ENCODE measurements at regions not wholly inside any gene's neighbourhood (a gene's known extent, or its start where the extent isn't known, plus 50 kb on each side); places are given as distances from the start of the nearest gene placed in this dataset.

GRCh38 chr12:62075870-62076269, 184.3 kb upstream of the USP15 start:
- Histone ChIP-seq H3K27ac (ENCODE audit: low read length) (no peak overlapping the region), H3K4me3 (ENCODE audit: low read length in 2 of 2) (no peak overlapping the region), H3K9me3 (ENCODE audit: control insufficient read depth in 2 of 2, low read length in 2 of 2) (no peaks in the 10 kb centered on the region), H3K27me3 (ENCODE audit: control insufficient read depth in 1 of 2, insufficient read depth in 2 of 2, low read length in 2 of 2) (no peaks in the 10 kb centered on the region), H3K36me3 (ENCODE audit: control insufficient read depth in 2 of 2, insufficient read depth in 2 of 2, low read length in 2 of 2) (no peaks in the 10 kb centered on the region), H3K9ac (ENCODE audit: low read length in 2 of 2) (no peak overlapping the region), H3K4me1 (ENCODE audit: control insufficient read depth, insufficient read depth, low read length) (no peaks in the 10 kb centered on the region)

- Histone ChIP-seq H3K36me3 (ENCODE audit: control insufficient read depth in 2 of 2, insufficient read depth in 2 of 2, low read length in 2 of 2) (no peaks in the 10 kb centered on the region), H3K4me3 (ENCODE audit: low read length in 2 of 2) (peak overlapping the region; percentile 24 to 49), H3K27me3 (ENCODE audit: control insufficient read depth in 1 of 2, insufficient read depth in 2 of 2, low read length in 2 of 2) (no peaks in the 10 kb centered on the region), H3K9me3 (ENCODE audit: control insufficient read depth in 2 of 2, low read length in 2 of 2) (no peaks in the 10 kb centered on the region), H3K27ac (ENCODE audit: low read length) (no peak overlapping the region), H3K4me1 (ENCODE audit: control insufficient read depth, insufficient read depth, low read length) (no peaks in the 10 kb centered on the region), H3K9ac (ENCODE audit: low read length in 2 of 2) (no peak overlapping the region)
These were observed 182.2 kb upstream of the USP15 start for GRCh38 chr12:62078020-62078419.

- no peak overlapping the region for H3K9ac ChIP-seq (ENCODE audit: low read length in 2 of 2)
- H3K9me3 ChIP-seq (ENCODE audit: control insufficient read depth in 2 of 2, low read length in 2 of 2), result peaks cover 0 to 3% of the 10 kb centered on the region in 2 donors
- H3K4me1 ChIP-seq (ENCODE audit: control insufficient read depth, insufficient read depth, low read length), result no peaks in the 10 kb centered on the region
- no peak overlapping the region for H3K27ac ChIP-seq (ENCODE audit: low read length)
- no peak overlapping the region for H3K4me3 ChIP-seq (ENCODE audit: low read length in 2 of 2)
- H3K36me3 ChIP-seq (ENCODE audit: control insufficient read depth in 2 of 2, insufficient read depth in 2 of 2, low read length in 2 of 2), result no peaks in the 10 kb centered on the region
- H3K27me3 ChIP-seq (ENCODE audit: control insufficient read depth in 1 of 2, insufficient read depth in 2 of 2, low read length in 2 of 2), result no peaks in the 10 kb centered on the region
These were observed 177.8 kb upstream of the USP15 start for GRCh38 chr12:62082448-62082847.

GRCh38 chr12:62098132-62098531, 162.1 kb upstream of the USP15 start:
- Histone ChIP-seq H3K4me3 (ENCODE audit: low read length in 2 of 2) (no peak overlapping the region), H3K36me3 (ENCODE audit: control insufficient read depth in 2 of 2, insufficient read depth in 2 of 2, low read length in 2 of 2) (no peaks in the 10 kb centered on the region), H3K27ac (ENCODE audit: low read length) (no peak overlapping the region), H3K9me3 (ENCODE audit: control insufficient read depth in 2 of 2, low read length in 2 of 2) (no peaks in the 10 kb centered on the region), H3K4me1 (ENCODE audit: control insufficient read depth, insufficient read depth, low read length) (no peaks in the 10 kb centered on the region), H3K9ac (ENCODE audit: low read length in 2 of 2) (no peak overlapping the region), H3K27me3 (ENCODE audit: control insufficient read depth in 1 of 2, insufficient read depth in 2 of 2, low read length in 2 of 2) (no peaks in the 10 kb centered on the region)

- no peaks in the 10 kb centered on the region for H3K4me1 ChIP-seq (ENCODE audit: control insufficient read depth, insufficient read depth, low read length)
- H3K9me3 ChIP-seq (ENCODE audit: control insufficient read depth in 2 of 2, low read length in 2 of 2), result no peaks in the 10 kb centered on the region
- no peaks in the 10 kb centered on the region for H3K36me3 ChIP-seq (ENCODE audit: control insufficient read depth in 2 of 2, insufficient read depth in 2 of 2, low read length in 2 of 2)
- H3K4me3 ChIP-seq (ENCODE audit: low read length in 2 of 2), result no peak overlapping the region
- H3K9ac ChIP-seq (ENCODE audit: low read length in 2 of 2), result no peak overlapping the region
- no peaks in the 10 kb centered on the region for H3K27me3 ChIP-seq (ENCODE audit: control insufficient read depth in 1 of 2, insufficient read depth in 2 of 2, low read length in 2 of 2)
- H3K27ac ChIP-seq (ENCODE audit: low read length), result no peak overlapping the region
These were observed 156.5 kb upstream of the USP15 start for GRCh38 chr12:62103748-62104147.

GRCh38 chr12:62106547-62107185, 153.5 kb upstream of the USP15 start:
- no peak overlapping the region for H3K4me3 ChIP-seq (ENCODE audit: low read length in 2 of 2)
- no peak overlapping the region for H3K27ac ChIP-seq (ENCODE audit: low read length)
- H3K36me3 ChIP-seq (ENCODE audit: control insufficient read depth in 2 of 2, insufficient read depth in 2 of 2, low read length in 2 of 2), result no peaks in the 10 kb centered on the region
- no peaks in the 10 kb centered on the region for H3K9me3 ChIP-seq (ENCODE audit: control insufficient read depth in 2 of 2, low read length in 2 of 2)
- H3K9ac ChIP-seq (ENCODE audit: low read length in 2 of 2), result no peak overlapping the region
- no peaks in the 10 kb centered on the region for H3K27me3 ChIP-seq (ENCODE audit: control insufficient read depth in 1 of 2, insufficient read depth in 2 of 2, low read length in 2 of 2)
- no peaks in the 10 kb centered on the region for H3K4me1 ChIP-seq (ENCODE audit: control insufficient read depth, insufficient read depth, low read length)

- Histone ChIP-seq H3K9ac (ENCODE audit: low read length in 2 of 2) (no peak overlapping the region), H3K9me3 (ENCODE audit: control insufficient read depth in 2 of 2, low read length in 2 of 2) (no peaks in the 10 kb centered on the region), H3K27ac (ENCODE audit: low read length) (no peak overlapping the region), H3K27me3 (ENCODE audit: control insufficient read depth in 1 of 2, insufficient read depth in 2 of 2, low read length in 2 of 2) (no peaks in the 10 kb centered on the region), H3K36me3 (ENCODE audit: control insufficient read depth in 2 of 2, insufficient read depth in 2 of 2, low read length in 2 of 2) (no peaks in the 10 kb centered on the region), H3K4me1 (ENCODE audit: control insufficient read depth, insufficient read depth, low read length) (no peaks in the 10 kb centered on the region), H3K4me3 (ENCODE audit: low read length in 2 of 2) (no peak overlapping the region)
These were observed 146.7 kb upstream of the USP15 start for GRCh38 chr12:62113366-62114011.

- Histone ChIP-seq H3K36me3 (ENCODE audit: control insufficient read depth in 2 of 2, insufficient read depth in 2 of 2, low read length in 2 of 2) (no peaks in the 10 kb centered on the region), H3K27me3 (ENCODE audit: control insufficient read depth in 1 of 2, insufficient read depth in 2 of 2, low read length in 2 of 2) (no peaks in the 10 kb centered on the region), H3K27ac (ENCODE audit: low read length) (no peak overlapping the region), H3K9ac (ENCODE audit: low read length in 2 of 2) (no peak overlapping the region), H3K4me3 (ENCODE audit: low read length in 2 of 2) (no peak overlapping the region), H3K9me3 (ENCODE audit: control insufficient read depth in 2 of 2, low read length in 2 of 2) (no peaks in the 10 kb centered on the region), H3K4me1 (ENCODE audit: control insufficient read depth, insufficient read depth, low read length) (no peaks in the 10 kb centered on the region)
These were observed 143.2 kb upstream of the USP15 start for GRCh38 chr12:62116986-62117385.

- no peaks in the 10 kb centered on the region for H3K4me1 ChIP-seq (ENCODE audit: control insufficient read depth, insufficient read depth, low read length)
- no peak overlapping the region for H3K27ac ChIP-seq (ENCODE audit: low read length)
- no peak overlapping the region for H3K9ac ChIP-seq (ENCODE audit: low read length in 2 of 2)
- H3K27me3 ChIP-seq (ENCODE audit: control insufficient read depth in 1 of 2, insufficient read depth in 2 of 2, low read length in 2 of 2), result no peaks in the 10 kb centered on the region
- H3K4me3 ChIP-seq (ENCODE audit: low read length in 2 of 2), result no peak overlapping the region
- no peaks in the 10 kb centered on the region for H3K9me3 ChIP-seq (ENCODE audit: control insufficient read depth in 2 of 2, low read length in 2 of 2)
- no peaks in the 10 kb centered on the region for H3K36me3 ChIP-seq (ENCODE audit: control insufficient read depth in 2 of 2, insufficient read depth in 2 of 2, low read length in 2 of 2)
These were observed 136.4 kb upstream of the USP15 start for GRCh38 chr12:62123721-62124203.

GRCh38 chr12:62127516-62127915, 132.7 kb upstream of the USP15 start:
- Histone ChIP-seq H3K9me3 (ENCODE audit: control insufficient read depth in 2 of 2, low read length in 2 of 2) (no peaks in the 10 kb centered on the region), H3K4me1 (ENCODE audit: control insufficient read depth, insufficient read depth, low read length) (no peaks in the 10 kb centered on the region), H3K4me3 (ENCODE audit: low read length in 2 of 2) (no peak overlapping the region), H3K27ac (ENCODE audit: low read length) (no peak overlapping the region), H3K27me3 (ENCODE audit: control insufficient read depth in 1 of 2, insufficient read depth in 2 of 2, low read length in 2 of 2) (no peaks in the 10 kb centered on the region), H3K9ac (ENCODE audit: low read length in 2 of 2) (no peak overlapping the region), H3K36me3 (ENCODE audit: control insufficient read depth in 2 of 2, insufficient read depth in 2 of 2, low read length in 2 of 2) (no peaks in the 10 kb centered on the region)

Data from stomach smooth muscle (tissue), 2 donors.